Spleen (tissue), 7 donors: ENCODE measurements at regions not wholly inside any gene's neighbourhood (a gene's known extent, or its start where the extent isn't known, plus 50 kb on each side); places are given as distances from the start of the nearest gene placed in this dataset.

Experiments used
- POLR2A ChIP-seq, 3 donors: fragments of 450-650 bp; IDR thresholded peaks; one replicate each; pipeline ENCODE4 v1.5.1; 2017; ENCODE audit warnings: antibody characterized with exemption in 3 of 3, mild to moderate bottlenecking in 1 of 3
- TF ChIP-seq, protein P1 (sequence below), 11 experiments: fragments of 200-600 bp in 7 of 11; fragments of 450-650 bp in 4 of 11; sonication (generic) in 4 of 11; IDR thresholded peaks in 8 of 11; conservative IDR thresholded peaks in 3 of 11; 1 replicate in 7 of 11; 2 replicates in 4 of 11; pipeline versions ENCODE4 v1.4.0 to v1.8.0; 2016 to 2021; ENCODE audit warnings: antibody characterized with exemption in 11 of 11, inconsistent platforms in 4 of 11, mild to moderate bottlenecking in 1 of 11
- donor health status: DM: no; HTN: no; CAD: no; lungs with moderate emphysema.
- donor health status: DM: no; HTN: no; CAD: no.
- donor health status: DM: no; HTN: no; CAD: no.

DNA sequence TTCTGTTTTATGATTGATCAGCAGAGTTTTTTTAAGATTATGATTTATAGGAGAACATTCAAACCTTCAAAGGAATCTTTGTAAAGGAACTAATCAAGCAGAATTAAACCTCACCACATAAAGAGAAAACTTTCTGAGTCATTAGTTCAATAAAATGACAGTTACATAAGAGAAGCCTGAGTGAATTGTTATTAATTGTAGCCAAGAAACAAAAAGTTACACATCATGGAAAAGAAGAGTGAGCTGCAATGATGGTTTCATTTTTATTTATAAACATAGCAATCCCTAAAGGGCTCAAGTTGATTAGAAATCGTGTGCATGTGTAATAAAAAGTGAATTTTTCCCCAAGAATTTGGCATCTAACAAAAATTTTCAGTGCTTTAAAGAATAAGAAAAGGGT lies 731.4 kb downstream of the LTN1 start:
- TF ChIP-seq, protein P1, sequence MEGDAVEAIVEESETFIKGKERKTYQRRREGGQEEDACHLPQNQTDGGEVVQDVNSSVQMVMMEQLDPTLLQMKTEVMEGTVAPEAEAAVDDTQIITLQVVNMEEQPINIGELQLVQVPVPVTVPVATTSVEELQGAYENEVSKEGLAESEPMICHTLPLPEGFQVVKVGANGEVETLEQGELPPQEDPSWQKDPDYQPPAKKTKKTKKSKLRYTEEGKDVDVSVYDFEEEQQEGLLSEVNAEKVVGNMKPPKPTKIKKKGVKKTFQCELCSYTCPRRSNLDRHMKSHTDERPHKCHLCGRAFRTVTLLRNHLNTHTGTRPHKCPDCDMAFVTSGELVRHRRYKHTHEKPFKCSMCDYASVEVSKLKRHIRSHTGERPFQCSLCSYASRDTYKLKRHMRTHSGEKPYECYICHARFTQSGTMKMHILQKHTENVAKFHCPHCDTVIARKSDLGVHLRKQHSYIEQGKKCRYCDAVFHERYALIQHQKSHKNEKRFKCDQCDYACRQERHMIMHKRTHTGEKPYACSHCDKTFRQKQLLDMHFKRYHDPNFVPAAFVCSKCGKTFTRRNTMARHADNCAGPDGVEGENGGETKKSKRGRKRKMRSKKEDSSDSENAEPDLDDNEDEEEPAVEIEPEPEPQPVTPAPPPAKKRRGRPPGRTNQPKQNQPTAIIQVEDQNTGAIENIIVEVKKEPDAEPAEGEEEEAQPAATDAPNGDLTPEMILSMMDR (IDR thresholded peaks at IDR 0.05 in 8 of 11, conservative IDR thresholded peaks at IDR 0.05 in 3 of 11), result no peak
- TF ChIP-seq POLR2A (IDR thresholded peaks at IDR 0.05), result no peak
